RWPE1 (cell line): ENCODE measurements at regions not wholly inside any gene's neighbourhood (a gene's known extent, or its start where the extent isn't known, plus 50 kb on each side); places are given as distances from the start of the nearest gene placed in this dataset.

Experiments used
- CTCF ChIA-PET: fragments of 350-600 bp; sonication (Branson Sonifier 250); formaldehyde crosslinking; extraction: SDS; loops from one replicate; lab custom pipeline; 2021; lab: Yijun Ruan, JAX
- POLR2A ChIA-PET: fragments of 400-600 bp; formaldehyde crosslinking; extraction: SDS; loops from one replicate; lab custom pipeline; 2020; ENCODE audit warnings: antibody characterized with exemption; ENCODE audit not compliant: low non-redundant PET; lab: Yijun Ruan, JAX
- DNase-seq: peaks from one replicate; pipeline ENCODE4 v3.0.0; 2012; ENCODE audit warnings: low spot score
- H3K27ac ChIP-seq: fragments of 450-650 bp; 2 replicates; pipeline ENCODE4 v1.5.1; 2017
- CTCF ChIP-seq: fragments of 450-650 bp; conservative IDR thresholded peaks from 2 replicates; pipeline ENCODE4 v1.5.1; 2017; ENCODE audit warnings: low read depth, mild to moderate bottlenecking

- POLR2A ChIA-PET: no interaction called here
- TF ChIP-seq CTCF: no peak
- no peak overlapping the region for H3K27ac ChIP-seq
- no peak for DNase-seq
- CTCF ChIA-PET: interaction anchor here (0.7 kb wide), 1 partner anchor 17 kb away, joined by 3 read pairs; no protein-coding TSS in a partner anchor
Observed at GRCh38 chr18:62655520-62656219, 59.7 kb upstream of the PHLPP1 start.

DNA sequence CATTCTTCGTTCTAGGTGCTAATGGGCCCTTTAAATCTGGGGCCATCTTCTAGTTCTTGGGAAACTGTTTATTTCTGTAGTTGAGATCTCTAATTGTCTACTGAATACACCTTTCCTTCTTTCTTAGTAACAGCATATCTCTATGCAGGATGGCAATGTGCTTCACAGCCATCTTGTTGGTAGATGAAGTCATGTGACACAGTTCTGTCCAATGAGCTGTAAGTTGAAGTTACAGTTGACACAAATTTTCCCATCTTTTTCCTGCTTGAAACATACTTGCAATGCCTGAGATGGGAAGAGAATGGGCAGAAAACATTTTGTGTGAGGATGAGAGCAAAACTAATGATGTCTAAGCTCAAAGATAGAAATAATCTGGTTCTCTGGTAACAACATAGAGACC, 57.3 kb upstream of the PHLPP1 start:
- no peak overlapping the region for H3K27ac ChIP-seq
- CTCF ChIA-PET: no interaction called here
- no peak for TF ChIP-seq CTCF
- DNase-seq: no peak
- POLR2A ChIA-PET: no interaction called here

DNA sequence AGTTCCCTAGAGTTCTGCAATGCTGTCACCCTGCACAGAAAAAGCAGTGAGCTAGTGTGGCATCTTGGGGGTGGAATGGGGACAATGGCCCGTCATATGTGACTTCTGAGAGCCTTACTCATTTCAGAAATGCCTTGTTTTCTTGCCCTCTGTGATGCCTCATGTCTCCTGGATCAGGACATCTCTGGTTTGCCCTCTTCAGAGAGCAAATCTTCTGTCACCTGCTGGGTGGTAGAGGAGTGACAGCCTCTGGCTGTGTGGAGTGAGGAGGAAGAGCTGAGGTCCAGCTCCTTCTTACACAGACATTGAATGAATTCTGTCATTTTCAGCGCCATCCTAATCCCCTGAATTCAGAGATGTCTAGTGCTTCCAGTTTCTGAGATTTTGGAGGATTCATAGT, 55.6 kb upstream of the PHLPP1 start:
- no peak for TF ChIP-seq CTCF
- no peak for DNase-seq
- H3K27ac ChIP-seq: no peak overlapping the region
- CTCF ChIA-PET: no interaction called here
- POLR2A ChIA-PET: no interaction called here

GRCh38 chr18:62660691-62661090, 54.6 kb upstream of the PHLPP1 start:
- ChIA-PET CTCF (no interaction called here), POLR2A (no interaction called here)
- DNase-seq: no peak
- TF ChIP-seq CTCF: no peak
- H3K27ac ChIP-seq: no peak overlapping the region

- peak; percentile 26 for DNase-seq
- ChIA-PET POLR2A (no interaction called here), CTCF (interaction anchor here (0.6 kb wide), 1 partner anchor 73 kb away, joined by 3 read pairs; no protein-coding TSS in a partner anchor)
- TF ChIP-seq CTCF: no peak
- no peak overlapping the region for H3K27ac ChIP-seq
Observed at GRCh38 chr18:62663731-62664336, 51.5 kb upstream of the PHLPP1 start.

DNA sequence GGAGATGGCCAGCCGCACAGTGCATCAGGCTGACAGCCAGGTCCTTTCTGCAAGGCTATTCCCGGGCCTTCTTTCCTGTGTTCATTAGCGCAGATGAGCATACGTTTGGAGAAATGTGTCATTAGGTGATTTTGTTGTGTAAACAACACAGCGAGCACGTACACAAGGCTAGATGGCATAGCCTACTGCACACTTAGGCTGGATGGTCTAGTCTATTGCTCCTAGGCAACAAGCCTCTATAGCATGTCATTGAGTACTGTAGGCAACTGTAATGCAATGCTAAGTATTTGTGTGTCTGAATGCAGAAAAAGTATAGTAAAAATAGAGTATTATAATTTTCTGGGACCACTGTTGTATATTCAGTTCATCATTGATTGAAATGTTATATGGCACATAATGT, 50.9 kb upstream of the PHLPP1 start:
- ChIA-PET CTCF (interaction anchor here (0.6 kb wide), 1 partner anchor 136 kb away, joined by 5 read pairs; no protein-coding TSS in a partner anchor), POLR2A (no interaction called here)
- no peak for TF ChIP-seq CTCF
- H3K27ac ChIP-seq: no peak overlapping the region
- no peak for DNase-seq
